ENCODE measurements at regions not wholly inside any gene's neighbourhood (a gene's known extent, or its start where the extent isn't known, plus 50 kb on each side); places are given as distances from the start of the nearest gene placed in this dataset.

- DNase-seq (ENCODE audit: low read depth in 3 of 3, low spot score in 2 of 3) = no peak
Observed at GRCh38 chr2:204042401-204042800, 105.8 kb downstream of the ICOS start.

GRCh38 chr2:204046145-204046544, 109.6 kb downstream of the ICOS start:
- no peak for DNase-seq (ENCODE audit: low read depth in 3 of 3, low spot score in 2 of 3)

GRCh38 chr2:204049635-204050034, 113.1 kb downstream of the ICOS start:
- DNase-seq (ENCODE audit: low read depth in 3 of 3, low spot score in 2 of 3) = no peak

GRCh38 chr2:204050681-204051080, 114.1 kb downstream of the ICOS start:
- no peak for DNase-seq (ENCODE audit: low read depth in 3 of 3, low spot score in 2 of 3)

- DNase-seq (ENCODE audit: low read depth in 3 of 3, low spot score in 2 of 3) = no peak
Observed at GRCh38 chr2:204051476-204051875, 114.9 kb downstream of the ICOS start.

GRCh38 chr2:204051984-204052556, 115.5 kb downstream of the ICOS start:
- DNase-seq (ENCODE audit: low read depth in 3 of 3, low spot score in 2 of 3) = no peak

GRCh38 chr2:204059016-204059415, 122.5 kb downstream of the ICOS start:
- no peak for DNase-seq (ENCODE audit: low read depth in 3 of 3, low spot score in 2 of 3)

- DNase-seq (ENCODE audit: low read depth in 3 of 3, low spot score in 2 of 3) = no peak
Observed at GRCh38 chr2:204060841-204061240, 124.3 kb downstream of the ICOS start.

- DNase-seq (ENCODE audit: low read depth in 3 of 3, low spot score in 2 of 3) = no peak
Observed at GRCh38 chr2:204061241-204061640, 124.7 kb downstream of the ICOS start.

GRCh38 chr2:204064119-204064518, 127.6 kb downstream of the ICOS start:
- DNase-seq (ENCODE audit: low read depth in 3 of 3, low spot score in 2 of 3) = no peak

- DNase-seq (ENCODE audit: low read depth in 3 of 3, low spot score in 2 of 3) = no peak
Observed at GRCh38 chr2:204065566-204065965, 129.0 kb downstream of the ICOS start.

- DNase-seq (ENCODE audit: low read depth in 3 of 3, low spot score in 2 of 3) = no peak
Observed at GRCh38 chr2:204066051-204066450, 129.5 kb downstream of the ICOS start.

GRCh38 chr2:204069804-204070203, 133.2 kb downstream of the ICOS start:
- no peak for DNase-seq (ENCODE audit: low read depth in 3 of 3, low spot score in 2 of 3)

GRCh38 chr2:204072443-204073324, 136.1 kb downstream of the ICOS start:
- no peak for DNase-seq (ENCODE audit: low read depth in 3 of 3, low spot score in 2 of 3)

GRCh38 chr2:204074456-204074855, 137.9 kb downstream of the ICOS start:
- DNase-seq (ENCODE audit: low read depth in 3 of 3, low spot score in 2 of 3) = no peak

- no peak for DNase-seq (ENCODE audit: low read depth in 3 of 3, low spot score in 2 of 3)
Observed at GRCh38 chr2:204078003-204078698, 141.6 kb downstream of the ICOS start.

GRCh38 chr2:204081487-204082425, 145.2 kb downstream of the ICOS start:
- no peak for DNase-seq (ENCODE audit: low read depth in 3 of 3, low spot score in 2 of 3)

GRCh38 chr2:204086167-204086566, 149.6 kb downstream of the ICOS start:
- no peak for DNase-seq (ENCODE audit: low read depth in 3 of 3, low spot score in 2 of 3)

- DNase-seq (ENCODE audit: low read depth in 3 of 3, low spot score in 2 of 3) = no peak
Observed at GRCh38 chr2:204089105-204089504, 152.5 kb downstream of the ICOS start.

- DNase-seq (ENCODE audit: low read depth in 3 of 3, low spot score in 2 of 3) = no peak
Observed at GRCh38 chr2:204089574-204089973, 153.0 kb downstream of the ICOS start.

- no peak for DNase-seq (ENCODE audit: low read depth in 3 of 3, low spot score in 2 of 3)
Observed at GRCh38 chr2:204090021-204090420, 153.5 kb downstream of the ICOS start.
